AG08395 (cell line): ENCODE measurements at regions not wholly inside any gene's neighbourhood (a gene's known extent, or its start where the extent isn't known, plus 50 kb on each side); places are given as distances from the start of the nearest gene placed in this dataset.

Experiments
- DNase-seq: peaks from one replicate; pipeline ENCODE4 v3.0.0; 2012; ENCODE audit warnings: mixed read lengths, low spot score

GRCh38 chr3:31224936-31225335 is 307.8 kb upstream of the STT3B start:
- DNase-seq = no peak

GRCh38 chr3:31225923-31226322 is 306.8 kb upstream of the STT3B start:
- DNase-seq = no peak

DNA sequence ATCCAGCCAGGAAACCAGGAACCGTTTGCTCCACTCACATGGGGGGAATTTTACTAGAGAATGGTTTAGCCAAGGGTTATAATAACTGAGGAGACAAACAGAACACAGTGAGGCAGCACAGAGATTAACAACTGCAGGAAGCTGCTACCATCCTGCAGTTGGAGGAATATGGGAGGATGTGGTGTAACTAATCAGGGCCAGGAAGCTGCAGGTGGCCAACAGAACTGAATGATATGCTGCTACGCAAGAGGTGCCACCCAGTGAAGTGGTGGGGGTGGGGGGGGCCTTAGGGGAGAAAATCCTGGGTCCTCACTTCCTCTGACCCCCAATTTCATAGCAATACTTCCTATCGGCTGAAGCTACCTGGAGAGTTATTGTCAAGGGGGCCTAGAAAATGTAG is 306.4 kb upstream of the STT3B start:
- no peak for DNase-seq

DNA sequence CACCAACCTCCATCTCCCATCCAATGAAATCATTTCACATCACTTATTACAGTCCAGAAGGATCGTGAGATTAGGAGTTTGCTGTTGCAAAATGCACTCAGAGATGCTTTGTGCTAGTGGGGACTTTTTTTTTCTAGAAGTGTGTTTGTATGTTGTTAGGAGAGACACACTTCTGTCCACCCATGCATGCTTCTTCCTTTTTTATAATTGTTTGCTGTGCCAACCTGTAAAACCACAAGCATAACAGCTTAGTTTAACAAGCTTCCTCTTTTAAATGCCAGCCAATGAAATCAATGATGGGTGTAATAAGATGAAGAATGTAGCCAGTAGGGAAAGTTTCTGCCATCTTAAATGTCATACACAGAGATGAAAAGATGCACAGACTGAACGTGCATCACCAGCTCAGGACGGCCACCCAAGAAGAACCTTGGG is 305.6 kb upstream of the STT3B start:
- DNase-seq = no peak

DNA sequence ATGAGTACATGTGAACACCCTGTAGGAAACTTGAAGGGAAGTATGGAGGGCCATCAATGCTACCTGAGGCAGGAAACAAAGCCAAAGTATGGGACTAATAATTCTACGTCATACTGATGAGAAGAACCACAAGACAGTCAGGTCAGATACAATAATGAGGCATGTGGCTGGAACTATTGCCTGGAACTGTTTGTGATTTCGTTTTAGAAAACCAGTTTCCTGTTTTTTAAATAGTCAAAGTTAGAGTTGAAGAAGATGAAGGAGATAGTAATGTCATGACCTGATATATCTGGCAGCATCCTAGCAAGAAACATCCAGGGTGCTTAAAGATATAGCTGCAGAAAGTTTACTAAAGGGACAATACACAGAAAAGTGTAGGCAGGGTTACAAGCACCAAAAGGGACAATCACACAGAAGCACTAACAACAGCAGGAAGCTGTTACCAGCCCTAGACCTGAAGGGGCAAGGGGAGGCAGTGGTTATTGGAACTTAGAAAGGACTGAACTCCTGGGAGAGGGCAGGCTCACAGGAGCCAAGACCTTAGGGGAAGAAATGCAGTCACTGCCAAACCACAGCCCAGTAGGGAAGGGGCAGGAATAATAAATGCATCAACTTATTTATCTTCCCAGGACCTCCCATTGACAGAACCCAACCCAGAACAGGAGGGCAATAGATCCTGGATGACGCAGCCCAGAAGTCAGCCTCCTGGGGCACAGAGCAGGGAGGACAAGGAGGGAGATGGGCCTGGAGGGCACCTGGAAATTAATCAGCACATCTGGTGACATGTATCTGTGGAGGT is 302.1 kb upstream of the STT3B start:
- no peak for DNase-seq

GRCh38 chr3:31232055-31233025 is 300.4 kb upstream of the STT3B start:
- no peak for DNase-seq

- no peak for DNase-seq
Observed at GRCh38 chr3:31234145-31234544, 298.6 kb upstream of the STT3B start.

- no peak for DNase-seq
Observed at GRCh38 chr3:31235062-31235700, 297.5 kb upstream of the STT3B start.

GRCh38 chr3:31237887-31238286 is 294.8 kb upstream of the STT3B start:
- DNase-seq = no peak

GRCh38 chr3:31240013-31240412 is 292.7 kb upstream of the STT3B start:
- DNase-seq = no peak

DNA sequence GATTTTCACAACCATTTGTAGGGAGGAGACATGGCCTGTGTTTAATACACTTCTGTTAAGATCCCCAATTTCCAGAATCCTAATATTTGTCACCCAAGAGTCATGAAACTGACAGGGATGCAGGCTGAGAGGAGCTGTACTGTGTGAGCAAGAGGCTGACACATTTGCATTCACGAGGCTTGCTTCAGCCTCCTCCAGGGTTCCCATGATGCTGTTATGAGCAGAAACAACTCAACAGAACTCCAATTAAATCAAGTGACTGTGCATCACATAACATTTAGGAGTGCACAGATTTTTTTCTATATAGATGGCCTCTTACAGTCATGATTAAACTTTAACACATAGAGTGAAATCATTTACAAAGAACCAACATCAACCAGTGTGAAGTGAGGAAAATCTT is 292.3 kb upstream of the STT3B start:
- DNase-seq = no peak

DNA sequence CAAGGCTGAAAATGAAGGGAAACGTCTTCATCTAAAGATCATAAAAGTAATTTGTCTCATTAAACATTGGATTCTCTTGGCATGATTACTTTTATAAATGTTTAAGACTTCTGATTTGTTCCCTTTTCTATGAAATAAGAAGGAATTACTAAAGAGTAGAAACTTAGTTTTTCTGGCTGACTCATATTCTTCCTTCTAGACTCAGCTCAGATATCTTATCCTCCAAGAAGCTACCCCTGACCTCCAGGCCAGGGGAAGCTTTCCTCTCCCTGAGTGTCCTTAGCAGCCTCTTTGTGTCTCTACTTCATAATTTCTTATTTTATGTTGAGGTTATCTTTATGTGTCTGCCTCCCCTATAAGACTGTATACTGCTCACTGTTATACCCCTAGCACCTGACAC is 291.9 kb upstream of the STT3B start:
- no peak for DNase-seq

GRCh38 chr3:31241533-31241932 is 291.2 kb upstream of the STT3B start:
- no peak for DNase-seq

DNA sequence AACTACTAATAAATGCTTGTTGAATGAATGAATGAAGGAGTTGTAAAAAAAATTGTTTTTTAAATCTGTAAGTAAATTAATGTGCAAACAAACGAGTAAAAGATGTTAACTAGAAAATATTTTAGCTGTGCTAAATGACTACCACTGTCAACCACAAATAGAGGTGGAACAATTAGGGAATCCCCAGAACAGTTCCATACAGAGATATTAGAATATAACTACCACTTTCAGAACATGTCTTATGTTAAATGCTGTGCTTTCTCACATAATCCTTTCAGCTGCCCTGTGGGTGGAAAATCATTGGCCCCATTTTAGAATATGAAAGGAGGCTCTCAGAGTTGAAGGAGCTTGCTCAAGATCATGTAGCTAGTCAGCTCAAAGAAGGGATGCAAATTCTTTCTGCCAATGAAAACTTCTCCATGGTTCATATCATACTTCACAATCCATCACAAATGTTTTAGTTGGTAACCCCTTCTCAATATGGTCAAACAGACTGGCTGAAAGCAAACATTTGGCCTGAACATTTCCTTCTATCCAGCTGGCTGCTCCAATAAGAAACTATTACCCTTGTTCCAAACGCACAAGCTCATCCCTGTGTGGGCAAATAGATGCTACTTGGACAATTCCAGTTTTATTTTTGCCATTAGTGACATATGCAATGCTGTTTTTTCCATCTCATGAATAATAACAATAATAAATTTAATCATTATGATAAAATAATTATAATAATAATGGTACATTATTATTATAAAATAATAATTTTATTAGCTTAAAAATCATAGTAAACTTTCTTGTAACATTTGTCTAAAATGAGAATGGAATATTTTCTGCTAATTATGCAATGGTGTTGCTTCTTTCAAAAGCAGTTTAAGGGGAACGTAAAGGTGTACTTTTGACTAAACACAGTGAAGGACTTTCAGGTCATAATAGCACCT is 290.4 kb upstream of the STT3B start:
- DNase-seq = no peak

DNA sequence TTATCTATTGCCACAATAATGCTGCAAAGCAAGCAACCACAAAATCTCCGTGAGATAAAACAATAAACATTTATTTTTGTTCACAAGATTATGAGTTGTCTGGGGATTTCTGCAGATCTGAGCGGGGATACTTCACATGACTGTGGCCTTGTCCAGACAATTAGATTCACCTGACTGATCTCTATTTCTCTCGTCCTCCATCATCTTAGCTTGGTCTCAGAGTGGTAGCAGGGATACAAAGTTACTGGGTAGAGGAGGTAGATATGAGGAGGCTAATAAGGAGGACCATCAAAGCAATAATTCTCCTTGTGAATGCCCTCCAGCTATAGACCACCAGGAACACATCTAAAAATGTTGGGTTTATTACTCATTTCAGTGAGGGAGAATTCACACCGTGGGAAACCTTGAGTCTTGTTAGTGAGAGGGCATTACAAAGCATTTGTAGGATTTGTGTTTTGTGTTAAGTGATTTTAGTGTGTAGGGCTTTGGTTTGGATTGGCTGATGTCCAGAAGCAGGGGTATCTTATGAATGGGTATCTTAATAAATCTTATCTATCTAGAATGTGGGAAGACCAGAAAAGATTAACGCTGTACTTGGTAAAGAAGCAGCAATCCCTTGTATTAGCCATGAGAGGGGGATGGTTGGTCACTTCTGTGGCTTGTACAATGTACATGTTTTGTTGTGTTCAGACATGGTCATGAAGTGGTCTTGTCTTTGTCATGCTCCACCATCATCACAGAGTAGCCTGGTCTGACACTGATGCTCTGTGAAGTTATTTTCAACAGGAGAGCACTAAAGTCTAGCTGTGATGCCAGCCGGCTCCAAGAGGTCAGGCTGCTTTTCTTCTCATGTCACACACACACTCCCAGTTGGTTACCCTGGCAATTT is 287.6 kb upstream of the STT3B start:
- DNase-seq = no peak

DNA sequence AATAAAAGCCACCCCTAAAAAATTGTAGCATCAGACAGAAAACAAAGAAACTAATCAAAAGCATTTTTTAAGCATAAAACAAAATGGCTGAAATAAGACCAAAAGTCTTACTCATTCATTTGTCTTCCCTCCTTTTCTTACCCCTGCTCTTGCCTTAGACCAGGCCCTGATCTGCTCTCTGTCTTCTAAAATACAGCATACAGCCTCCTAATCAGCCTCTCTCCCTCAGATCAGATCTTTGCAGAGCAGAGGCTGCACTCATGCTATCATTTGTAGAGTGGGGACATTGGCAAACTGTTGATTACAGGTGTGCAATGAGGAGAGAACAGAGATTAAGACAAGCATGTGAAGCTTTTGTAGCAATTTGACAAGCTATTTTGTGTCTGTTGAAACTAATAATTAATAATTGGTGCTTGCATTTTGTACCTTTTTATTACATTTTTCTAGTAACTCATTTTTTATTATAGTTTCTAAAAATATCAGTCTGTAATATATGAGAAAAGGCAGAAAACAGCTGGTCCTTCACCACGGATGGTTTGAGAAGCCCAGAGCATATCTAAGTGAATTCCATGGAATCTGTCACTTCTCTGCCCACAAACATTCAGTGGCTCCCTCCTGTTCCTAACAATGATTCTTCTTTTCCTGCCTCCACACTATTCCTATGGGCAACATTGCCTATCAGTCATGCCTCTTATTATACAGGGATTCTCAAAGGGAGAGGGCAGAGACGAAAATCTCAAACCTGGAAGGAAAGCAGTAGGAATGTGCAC is 286.2 kb upstream of the STT3B start:
- DNase-seq = no peak

GRCh38 chr3:31247063-31247447 is 285.7 kb upstream of the STT3B start:
- no peak for DNase-seq

- DNase-seq = no peak
Observed at GRCh38 chr3:31247850-31248562, 284.7 kb upstream of the STT3B start.

DNA sequence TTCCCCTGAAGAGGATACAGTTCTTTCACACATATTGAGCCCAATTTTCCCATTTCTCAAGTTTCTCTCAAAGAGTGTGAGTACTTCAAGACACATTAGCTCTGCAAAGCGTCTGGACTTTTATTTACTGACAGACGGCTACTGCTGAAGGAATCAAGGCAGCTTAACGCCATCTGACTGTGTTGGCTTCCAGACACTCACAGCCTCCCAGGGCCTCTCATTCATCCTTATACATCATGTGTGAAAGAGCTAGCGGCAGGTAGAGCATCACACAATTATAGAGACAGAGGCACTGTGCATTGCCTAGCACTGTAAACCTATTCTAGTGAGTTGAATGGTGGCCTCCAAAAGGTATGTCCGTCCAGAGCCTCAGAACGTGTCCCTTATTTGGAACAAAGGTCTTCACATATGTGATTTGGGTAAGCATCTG is 284.1 kb upstream of the STT3B start:
- no peak for DNase-seq
